Astrocyte (in vitro differentiated cells and primary cell): ENCODE measurements at regions not wholly inside any gene's neighbourhood (a gene's known extent, or its start where the extent isn't known, plus 50 kb on each side); places are given as distances from the start of the nearest gene placed in this dataset.

Experiments
- DNase-seq: peaks from one replicate; pipeline ENCODE4 v3.0.0-alpha.2; 2010; ENCODE audit warnings: low read depth
- FAIRE-seq: peaks from 2 replicates; lab custom pipeline; 2011; peaks lifted over from hg19 to GRCh38; lab: Jason Lieb, UNC
- H2AFZ ChIP-seq: 2 replicates; pipeline ENCODE4 v1.6.0; 2012; ENCODE audit warnings: low read depth, low read length, inconsistent platforms
- H3K27ac ChIP-seq: 2 replicates; pipeline ENCODE4 v1.5.1; 2011; ENCODE audit warnings: low read depth, low read length, inconsistent platforms
- H3K27me3 ChIP-seq: 2 replicates; pipeline ENCODE4 v1.6.0; 2011; ENCODE audit warnings: low read length, inconsistent platforms; ENCODE audit not compliant: insufficient read depth
- H3K36me3 ChIP-seq: 2 replicates; pipeline ENCODE4 v1.5.1; 2011; ENCODE audit warnings: low read length, inconsistent platforms; ENCODE audit not compliant: insufficient read depth
- H3K4me1 ChIP-seq: 2 replicates; pipeline ENCODE4 v1.5.1; 2011; ENCODE audit warnings: low read length, inconsistent platforms; ENCODE audit not compliant: insufficient read depth
- H3K4me2 ChIP-seq: 2 replicates; pipeline ENCODE4 v1.6.0; 2012; ENCODE audit warnings: low read length, inconsistent platforms
- H3K4me3 ChIP-seq: 2 replicates; pipeline ENCODE4 v1.5.1; 2011; ENCODE audit warnings: low read depth, mild to moderate bottlenecking, low read length, inconsistent platforms; ENCODE audit not compliant: insufficient read depth
- H3K79me2 ChIP-seq: 2 replicates; pipeline ENCODE4 v1.6.0; 2012; ENCODE audit warnings: mild to moderate bottlenecking, low read length, inconsistent platforms; ENCODE audit not compliant: insufficient read depth
- H3K9ac ChIP-seq: 2 replicates; pipeline ENCODE4 v1.6.0; 2012; ENCODE audit warnings: mild to moderate bottlenecking, low read length, inconsistent platforms
- H3K9me3 ChIP-seq: 2 replicates; pipeline ENCODE4 v1.5.1; 2012; ENCODE audit warnings: low read depth, mild to moderate bottlenecking, low read length, inconsistent platforms; ENCODE audit not compliant: insufficient read depth
- H4K20me1 ChIP-seq: 2 replicates; pipeline ENCODE4 v1.6.0; 2012; ENCODE audit warnings: low read length, inconsistent platforms; ENCODE audit not compliant: insufficient read depth
- H3K27ac Mint-ChIP-seq: one replicate; pipeline ENCODE4 v1.8.0; 2021; ENCODE audit warnings: mild to moderate bottlenecking, mixed read lengths; ENCODE audit not compliant: unreplicated experiment
- H3K27me3 Mint-ChIP-seq: one replicate; pipeline ENCODE4 v1.8.0; 2021; ENCODE audit warnings: low read depth, mixed read lengths; ENCODE audit not compliant: unreplicated experiment
- H3K36me3 Mint-ChIP-seq: one replicate; pipeline ENCODE4 v1.8.0; 2021; ENCODE audit warnings: low read depth, mixed read lengths; ENCODE audit not compliant: unreplicated experiment
- H3K4me1 Mint-ChIP-seq: one replicate; pipeline ENCODE4 v1.8.0; 2021; ENCODE audit warnings: low read depth, mixed read lengths; ENCODE audit not compliant: unreplicated experiment
- H3K4me3 Mint-ChIP-seq: one replicate; pipeline ENCODE4 v1.8.0; 2021; ENCODE audit warnings: mild to moderate bottlenecking, moderate library complexity, mixed read lengths; ENCODE audit not compliant: unreplicated experiment
- H3K9me3 Mint-ChIP-seq: one replicate; pipeline ENCODE4 v1.8.0; 2021; ENCODE audit warnings: mild to moderate bottlenecking, mixed read lengths; ENCODE audit not compliant: unreplicated experiment
- CTCF ChIP-seq: IDR thresholded peaks from 2 replicates; pipeline ENCODE4 v1.5.1; 2011; ENCODE audit warnings: low read depth, mild to moderate bottlenecking, inconsistent platforms, low read length, moderate library complexity; ENCODE audit not compliant: insufficient read depth
- EZH2 ChIP-seq: IDR thresholded peaks from 2 replicates; pipeline ENCODE4 v1.6.1; 2012; ENCODE audit warnings: mild to moderate bottlenecking, low read length, inconsistent platforms; ENCODE audit not compliant: insufficient read depth

- Histone ChIP-seq H3K36me3 (no peaks in the 10 kb centered on the region), H2AFZ (no peak overlapping the region), H4K20me1 (no peaks in the 10 kb centered on the region), H3K27ac (no peak overlapping the region), H3K9ac (no peak overlapping the region), H3K4me3 (no peak overlapping the region), H3K9me3 (peaks cover 4% of the 10 kb centered on the region), H3K27me3 (no peaks in the 10 kb centered on the region), H3K79me2 (no peaks in the 10 kb centered on the region), H3K4me2 (peak overlapping the region; percentile 20), H3K4me1 (no peaks in the 10 kb centered on the region)
- DNase-seq (no peak), FAIRE-seq (no peak)
- Mint-ChIP-seq H3K36me3 (no peaks in the 10 kb centered on the region), H3K27ac (no peak overlapping the region), H3K27me3 (no peaks in the 10 kb centered on the region), H3K9me3 (peaks cover 4% of the 10 kb centered on the region), H3K4me1 (peaks cover 4% of the 10 kb centered on the region), H3K4me3 (no peak overlapping the region)
- TF ChIP-seq EZH2 = no peak
- TF ChIP-seq CTCF = no peak
Observed at GRCh38 chr1:83555871-83556270, 443.1 kb downstream of the TTLL7 start.

- Mint-ChIP-seq H3K4me1 (peaks cover under 1% of the 10 kb centered on the region), H3K36me3 (no peaks in the 10 kb centered on the region), H3K4me3 (no peak overlapping the region), H3K9me3 (peaks cover 5% of the 10 kb centered on the region), H3K27me3 (no peaks in the 10 kb centered on the region), H3K27ac (no peak overlapping the region)
- Histone ChIP-seq H3K4me3 (no peak overlapping the region), H3K36me3 (no peaks in the 10 kb centered on the region), H4K20me1 (no peaks in the 10 kb centered on the region), H3K9ac (no peak overlapping the region), H3K4me2 (no peak overlapping the region), H3K4me1 (no peaks in the 10 kb centered on the region), H3K9me3 (no peaks in the 10 kb centered on the region), H3K27me3 (no peaks in the 10 kb centered on the region), H3K27ac (no peak overlapping the region), H2AFZ (no peak overlapping the region), H3K79me2 (no peaks in the 10 kb centered on the region)
- DNase-seq (no peak), FAIRE-seq (no peak)
- no peak for TF ChIP-seq CTCF
- no peak for TF ChIP-seq EZH2
Observed at GRCh38 chr1:83554174-83554573, 444.8 kb downstream of the TTLL7 start.

- Histone ChIP-seq H2AFZ (no peak overlapping the region), H3K4me1 (no peaks in the 10 kb centered on the region), H3K4me3 (no peak overlapping the region), H3K9ac (no peak overlapping the region), H3K9me3 (no peaks in the 10 kb centered on the region), H3K27me3 (no peaks in the 10 kb centered on the region), H3K79me2 (no peaks in the 10 kb centered on the region), H3K4me2 (no peak overlapping the region), H3K36me3 (no peaks in the 10 kb centered on the region), H3K27ac (no peak overlapping the region), H4K20me1 (no peaks in the 10 kb centered on the region)
- Mint-ChIP-seq H3K27ac (no peak overlapping the region), H3K4me1 (no peaks in the 10 kb centered on the region), H3K4me3 (no peak overlapping the region), H3K36me3 (no peaks in the 10 kb centered on the region), H3K9me3 (peaks cover 5% of the 10 kb centered on the region), H3K27me3 (no peaks in the 10 kb centered on the region)
- no peak for DNase-seq
- FAIRE-seq = no peak
- TF ChIP-seq CTCF (no peak), EZH2 (no peak)
Observed at GRCh38 chr1:83552820-83553219, 446.1 kb downstream of the TTLL7 start.
